HG02642 (cell line): ENCODE measurements at regions not wholly inside any gene's neighbourhood (a gene's known extent, or its start where the extent isn't known, plus 50 kb on each side); places are given as distances from the start of the nearest gene placed in this dataset.

Source experiments
- ATAC-seq: cut with Tn5 transposase; IDR thresholded peaks from one replicate; pipeline ENCODE4 v1.9.1; 2021; ENCODE audit warnings: mild to moderate bottlenecking; ENCODE audit not compliant: unreplicated experiment, poor library complexity

- ATAC-seq: no peak
Measured at GRCh38 chr13:64556376-64556775, 2673.8 kb downstream of the PCDH9 start.

GRCh38 chr13:64553411-64554129, 2676.6 kb downstream of the PCDH9 start:
- no peak for ATAC-seq

GRCh38 chr13:64551755-64552154, 2678.4 kb downstream of the PCDH9 start:
- no peak for ATAC-seq

- no peak for ATAC-seq
Measured at GRCh38 chr13:64546371-64546770, 2683.8 kb downstream of the PCDH9 start.

- ATAC-seq: no peak
Measured at GRCh38 chr13:64540976-64541375, 2689.2 kb downstream of the PCDH9 start.

- ATAC-seq: no peak
Measured at GRCh38 chr13:64540468-64540867, 2689.7 kb downstream of the PCDH9 start.

- ATAC-seq: no peak
Measured at GRCh38 chr13:64538711-64539110, 2691.4 kb downstream of the PCDH9 start.

- ATAC-seq: no peak
Measured at GRCh38 chr13:64534302-64534701, 2695.8 kb downstream of the PCDH9 start.

- no peak for ATAC-seq
Measured at GRCh38 chr13:64531400-64531799, 2698.7 kb downstream of the PCDH9 start.

- no peak for ATAC-seq
Measured at GRCh38 chr13:64529874-64530485, 2700.2 kb downstream of the PCDH9 start.

GRCh38 chr13:64528838-64529237, 2701.3 kb downstream of the PCDH9 start:
- ATAC-seq: no peak

- no peak for ATAC-seq
Measured at GRCh38 chr13:64527561-64527960, 2702.6 kb downstream of the PCDH9 start.

GRCh38 chr13:64525687-64526086, 2704.4 kb downstream of the PCDH9 start:
- ATAC-seq: no peak

- no peak for ATAC-seq
Measured at GRCh38 chr13:64510747-64511146, 2719.4 kb downstream of the PCDH9 start.

GRCh38 chr13:64506246-64506645, 2723.9 kb downstream of the PCDH9 start:
- no peak for ATAC-seq

- no peak for ATAC-seq
Measured at GRCh38 chr13:64505336-64505910, 2724.7 kb downstream of the PCDH9 start.

GRCh38 chr13:64488731-64489130, 2741.4 kb downstream of the PCDH9 start:
- no peak for ATAC-seq

GRCh38 chr13:64482373-64482772, 2747.8 kb downstream of the PCDH9 start:
- ATAC-seq: no peak

GRCh38 chr13:64480672-64481071, 2749.5 kb downstream of the PCDH9 start:
- no peak for ATAC-seq

GRCh38 chr13:64480211-64480610, 2749.9 kb downstream of the PCDH9 start:
- ATAC-seq: no peak

GRCh38 chr13:64477146-64477545, 2753.0 kb downstream of the PCDH9 start:
- ATAC-seq: no peak
